ENCODE measurements at regions not wholly inside any gene's neighbourhood (a gene's known extent, or its start where the extent isn't known, plus 50 kb on each side); places are given as distances from the start of the nearest gene placed in this dataset.
"Not testable (repeated sequence)": the region's sequence is repeated elsewhere in the genome, so short reads cannot be mapped to it uniquely, and the experiment has no call there.

- Histone ChIP-seq H3K4me3 (ENCODE audit: low read depth, low read length) (no peak overlapping the region), H3K36me3 (ENCODE audit: control insufficient read depth, insufficient read depth, low read length) (no peaks in the 10 kb centered on the region), H3K27me3 (replicated peaks; ENCODE audit: control insufficient read depth, insufficient read depth, low read length) (no peaks in the 10 kb centered on the region), H3K4me1 (peaks cover 61% of the 10 kb centered on the region), H3K9me3 (no peaks in the 10 kb centered on the region)
- no peaks in the 10 kb centered on the region for H3K27me3 Mint-ChIP-seq (ENCODE audit: insufficient read depth, unreplicated experiment)
- peak; percentile 94 to 95 for DNase-seq
- peaks cover 61% of the 10 kb centered on the region for H3K4me1 Mint-ChIP-seq (ENCODE audit: low read depth, unreplicated experiment)
- no peaks in the 10 kb centered on the region for H3K9me3 Mint-ChIP-seq (ENCODE audit: unreplicated experiment)
- BruUV-seq (replicated peaks) = TSS peak; percentile 80
- no peak for TF ChIP-seq CTCF (IDR thresholded peaks at IDR 0.05; ENCODE audit: insufficient read depth in 1 of 2, low read depth in 1 of 2, low read length in 1 of 2, severe bottlenecking in 1 of 2, unreplicated experiment in 1 of 2)
- ChIA-PET POLR2A (interaction anchor here (0.9 to 2.4 kb wide), 4 partner anchors 9 to 77 kb away, joined by 3 to 29 read pairs (median 8); partner anchors contain the start of genes SEPTIN10 and SOWAHC), CTCF (interaction anchor here (0.6 to 2.4 kb wide), 9 partner anchors 8 to 145 kb away, joined by 3 to 11 read pairs (median 3); no protein-coding TSS in a partner anchor)
- H3K36me3 Mint-ChIP-seq (ENCODE audit: insufficient read depth, unreplicated experiment) = peaks cover 7% of the 10 kb centered on the region
- H3K27ac Mint-ChIP-seq (ENCODE audit: unreplicated experiment) = peak overlapping the region; percentile 86
- intact Hi-C loops (cut with micrococcal nuclease; ENCODE audit: unreplicated experiment) = loop anchor here (1.0 to 2.0 kb wide), 6 partner anchors 14 to 175 kb away; partner anchors contain the start of gene SOWAHC
- H3K4me3 Mint-ChIP-seq (ENCODE audit: unreplicated experiment) = peak overlapping the region; percentile 59
Measured at GRCh38 chr2:109690822-109691541, 76.8 kb downstream of the SOWAHC start.

GRCh38 chr2:109692013-109692743, 78.0 kb downstream of the SOWAHC start:
- Mint-ChIP-seq H3K27me3 (ENCODE audit: insufficient read depth, unreplicated experiment) (no peaks in the 10 kb centered on the region), H3K36me3 (ENCODE audit: insufficient read depth, unreplicated experiment) (peaks cover 7% of the 10 kb centered on the region), H3K4me3 (ENCODE audit: unreplicated experiment) (no peak overlapping the region), H3K4me1 (ENCODE audit: low read depth, unreplicated experiment) (peaks cover 62% of the 10 kb centered on the region), H3K27ac (ENCODE audit: unreplicated experiment) (peak overlapping the region; percentile 86), H3K9me3 (ENCODE audit: unreplicated experiment) (no peaks in the 10 kb centered on the region)
- Histone ChIP-seq H3K27me3 (replicated peaks; ENCODE audit: control insufficient read depth, insufficient read depth, low read length) (no peaks in the 10 kb centered on the region), H3K36me3 (ENCODE audit: control insufficient read depth, insufficient read depth, low read length) (no peaks in the 10 kb centered on the region), H3K4me3 (ENCODE audit: low read depth, low read length) (no peak overlapping the region), H3K4me1 (peaks cover 61% of the 10 kb centered on the region), H3K9me3 (peaks cover 4% of the 10 kb centered on the region; the same call in 1 of the 2 replicates)
- ChIA-PET CTCF (no interaction called here), POLR2A (no interaction called here)
- no peak for DNase-seq
- BruUV-seq (replicated peaks) = no TSS peak
- intact Hi-C loops (cut with micrococcal nuclease; ENCODE audit: unreplicated experiment) = no loop called here
- TF ChIP-seq CTCF (IDR thresholded peaks at IDR 0.05; ENCODE audit: insufficient read depth in 1 of 2, low read depth in 1 of 2, low read length in 1 of 2, severe bottlenecking in 1 of 2, unreplicated experiment in 1 of 2) = no peak

GRCh38 chr2:109692831-109693230, 78.7 kb downstream of the SOWAHC start:
- Mint-ChIP-seq H3K27ac (ENCODE audit: unreplicated experiment) (peak overlapping the region; percentile 86), H3K4me1 (ENCODE audit: low read depth, unreplicated experiment) (peaks cover 62% of the 10 kb centered on the region)
- H3K9me3 Mint-ChIP-seq (ENCODE audit: unreplicated experiment); POLR2A ChIA-PET; DNase-seq; H3K27me3 ChIP-seq (replicated peaks; ENCODE audit: control insufficient read depth, insufficient read depth, low read length); H3K36me3 Mint-ChIP-seq (ENCODE audit: insufficient read depth, unreplicated experiment); intact Hi-C loops (cut with micrococcal nuclease; ENCODE audit: unreplicated experiment); H3K27me3 Mint-ChIP-seq (ENCODE audit: insufficient read depth, unreplicated experiment); BruUV-seq (replicated peaks); H3K4me3 Mint-ChIP-seq (ENCODE audit: unreplicated experiment); H3K36me3 ChIP-seq (ENCODE audit: control insufficient read depth, insufficient read depth, low read length); CTCF ChIA-PET; H3K4me3 ChIP-seq (ENCODE audit: low read depth, low read length); H3K9me3 ChIP-seq: not testable (repeated sequence)
- peaks cover 65% of the 10 kb centered on the region for H3K4me1 ChIP-seq

- intact Hi-C loops (cut with micrococcal nuclease; ENCODE audit: unreplicated experiment); H3K36me3 ChIP-seq (ENCODE audit: control insufficient read depth, insufficient read depth, low read length); H3K27me3 ChIP-seq (replicated peaks; ENCODE audit: control insufficient read depth, insufficient read depth, low read length); H3K4me3 ChIP-seq (ENCODE audit: low read depth, low read length); H3K27me3 Mint-ChIP-seq (ENCODE audit: insufficient read depth, unreplicated experiment); CTCF ChIA-PET; POLR2A ChIA-PET; BruUV-seq (replicated peaks); H3K4me3 Mint-ChIP-seq (ENCODE audit: unreplicated experiment); H3K9me3 Mint-ChIP-seq (ENCODE audit: unreplicated experiment); DNase-seq; H3K36me3 Mint-ChIP-seq (ENCODE audit: insufficient read depth, unreplicated experiment); H3K9me3 ChIP-seq: not testable (repeated sequence)
- H3K4me1 Mint-ChIP-seq (ENCODE audit: low read depth, unreplicated experiment) = peaks cover 62% of the 10 kb centered on the region
- H3K27ac Mint-ChIP-seq (ENCODE audit: unreplicated experiment) = peak overlapping the region; percentile 82
- H3K4me1 ChIP-seq = peaks cover 68% of the 10 kb centered on the region
Measured at GRCh38 chr2:109693292-109693691, 79.1 kb downstream of the SOWAHC start.
